ENCODE measurements at regions not wholly inside any gene's neighbourhood (a gene's known extent, or its start where the extent isn't known, plus 50 kb on each side); places are given as distances from the start of the nearest gene placed in this dataset.
"Not testable (repeated sequence)": the region's sequence is repeated elsewhere in the genome, so short reads cannot be mapped to it uniquely, and the experiment has no call there.

GRCh38 chr10:31124852-31125251 is 93.2 kb upstream of the ZNF438 start:
- no peak for ATAC-seq

- no peak for ATAC-seq
Measured at GRCh38 chr10:31125789-31126188, 94.1 kb upstream of the ZNF438 start.

GRCh38 chr10:31126593-31126992 is 94.9 kb upstream of the ZNF438 start:
- ATAC-seq = no peak

- ATAC-seq = no peak
Measured at GRCh38 chr10:31128536-31128935, 96.9 kb upstream of the ZNF438 start.

GRCh38 chr10:31129271-31129670 is 97.6 kb upstream of the ZNF438 start:
- ATAC-seq = no peak

GRCh38 chr10:31129880-31130405 is 98.3 kb upstream of the ZNF438 start:
- ATAC-seq = no peak

GRCh38 chr10:31130406-31130805 is 98.7 kb upstream of the ZNF438 start:
- no peak for ATAC-seq

- no peak for ATAC-seq
Measured at GRCh38 chr10:31131251-31131650, 99.6 kb upstream of the ZNF438 start.

GRCh38 chr10:31132681-31133244 is 101.1 kb upstream of the ZNF438 start:
- no peak for ATAC-seq

GRCh38 chr10:31133251-31133791 is 101.7 kb upstream of the ZNF438 start:
- no peak for ATAC-seq

GRCh38 chr10:31133792-31134310 is 102.2 kb upstream of the ZNF438 start:
- peak; percentile 58 to 62 for ATAC-seq

- ATAC-seq = peak; percentile 10 to 31
Measured at GRCh38 chr10:31134311-31134952, 102.8 kb upstream of the ZNF438 start.

- ATAC-seq = no peak
Measured at GRCh38 chr10:31135171-31135570, 103.5 kb upstream of the ZNF438 start.

GRCh38 chr10:31135791-31136190 is 104.1 kb upstream of the ZNF438 start:
- ATAC-seq = not testable (repeated sequence)

GRCh38 chr10:31136386-31136785 is 104.7 kb upstream of the ZNF438 start:
- no peak for ATAC-seq

GRCh38 chr10:31136930-31137885 is 105.5 kb upstream of the ZNF438 start:
- ATAC-seq = peak in 1 of 2 donors; percentile 21

- no peak for ATAC-seq
Measured at GRCh38 chr10:31138026-31138553, 106.4 kb upstream of the ZNF438 start.

GRCh38 chr10:31139497-31139896 is 107.8 kb upstream of the ZNF438 start:
- ATAC-seq = no peak

GRCh38 chr10:31140716-31141115 is 109.1 kb upstream of the ZNF438 start:
- no peak for ATAC-seq

- ATAC-seq = no peak
Measured at GRCh38 chr10:31142026-31142425, 110.4 kb upstream of the ZNF438 start.

- no peak for ATAC-seq
Measured at GRCh38 chr10:31143331-31143935, 111.8 kb upstream of the ZNF438 start.

GRCh38 chr10:31145986-31146385 is 114.3 kb upstream of the ZNF438 start:
- ATAC-seq = no peak

All from activated CD4-positive, CD25-positive, alpha-beta regulatory T cell treated with anti-CD3 and anti-CD28 coated beads, Interleukin-2, amount 50 U/mL, for 24 hours (primary cell).